ENCODE measurements at regions not wholly inside any gene's neighbourhood (a gene's known extent, or its start where the extent isn't known, plus 50 kb on each side); places are given as distances from the start of the nearest gene placed in this dataset.

- H3K27ac ChIP-seq (ENCODE audit: low read depth, low read length, poor library complexity, severe bottlenecking): no peak overlapping the region
- intact Hi-C loops (cut with micrococcal nuclease; ENCODE audit: unreplicated experiment): no loop called here
- POLR2A ChIA-PET (ENCODE audit: low non-redundant PET): interaction anchor here (0.6 kb wide), 1 partner anchor 17 kb away, joined by 3 read pairs; no protein-coding TSS in a partner anchor
- H3K9me3 ChIP-seq (ENCODE audit: low read depth, low read length, poor library complexity, severe bottlenecking): no peaks in the 10 kb centered on the region
- TF ChIP-seq EZH2 (IDR thresholded peaks at IDR 0.05; ENCODE audit: borderline replicate concordance, low read depth, low read length, poor library complexity, severe bottlenecking): no peak
- no peak for TF ChIP-seq CTCF (conservative IDR thresholded peaks at IDR 0.05; ENCODE audit: low read depth, low read length)
- peak; percentile 29 for DNase-seq (ENCODE audit: low spot score)
- peaks cover 17% of the 10 kb centered on the region for H3K4me1 ChIP-seq (ENCODE audit: insufficient read depth, low read length, poor library complexity, severe bottlenecking)
- CTCF ChIA-PET: no interaction called here
- H3K36me3 ChIP-seq (ENCODE audit: insufficient read depth, low read length, poor library complexity, severe bottlenecking): no peaks in the 10 kb centered on the region
- H3K4me3 ChIP-seq (ENCODE audit: low read depth, low read length, poor library complexity, severe bottlenecking): no peak overlapping the region
- BruUV-seq (replicated peaks): no TSS peak
- H3K27me3 ChIP-seq (replicated peaks; ENCODE audit: insufficient read depth, low read depth, low read length, poor library complexity): no peaks in the 10 kb centered on the region
Observed at GRCh38 chr6:3627956-3628835, 123.3 kb downstream of the PXDC1 start.

GRCh38 chr6:3627501-3627900, 124.0 kb downstream of the PXDC1 start:
- H3K4me3 ChIP-seq (ENCODE audit: low read depth, low read length, poor library complexity, severe bottlenecking): no peak overlapping the region
- no TSS peak for BruUV-seq (replicated peaks)
- TF ChIP-seq CTCF (conservative IDR thresholded peaks at IDR 0.05; ENCODE audit: low read depth, low read length) (no peak), EZH2 (IDR thresholded peaks at IDR 0.05; ENCODE audit: borderline replicate concordance, low read depth, low read length, poor library complexity, severe bottlenecking) (no peak)
- no peaks in the 10 kb centered on the region for H3K27me3 ChIP-seq (replicated peaks; ENCODE audit: insufficient read depth, low read depth, low read length, poor library complexity)
- intact Hi-C loops (cut with micrococcal nuclease; ENCODE audit: unreplicated experiment): no loop called here
- POLR2A ChIA-PET (ENCODE audit: low non-redundant PET): no interaction called here
- H3K4me1 ChIP-seq (ENCODE audit: insufficient read depth, low read length, poor library complexity, severe bottlenecking): peaks cover 17% of the 10 kb centered on the region
- no peaks in the 10 kb centered on the region for H3K36me3 ChIP-seq (ENCODE audit: insufficient read depth, low read length, poor library complexity, severe bottlenecking)
- no peaks in the 10 kb centered on the region for H3K9me3 ChIP-seq (ENCODE audit: low read depth, low read length, poor library complexity, severe bottlenecking)
- DNase-seq (ENCODE audit: low spot score): no peak
- CTCF ChIA-PET: no interaction called here
- no peak overlapping the region for H3K27ac ChIP-seq (ENCODE audit: low read depth, low read length, poor library complexity, severe bottlenecking)

- no peak for TF ChIP-seq CTCF (conservative IDR thresholded peaks at IDR 0.05; ENCODE audit: low read depth, low read length)
- TF ChIP-seq EZH2 (IDR thresholded peaks at IDR 0.05; ENCODE audit: borderline replicate concordance, low read depth, low read length, poor library complexity, severe bottlenecking): no peak
Observed at GRCh38 chr6:3625980-3626563, 125.4 kb downstream of the PXDC1 start.

More at GRCh38 chr6:3625980-3626563, 125.4 kb downstream of the PXDC1 start:
- Histone ChIP-seq H3K27ac (ENCODE audit: low read depth, low read length, poor library complexity, severe bottlenecking) (no peak overlapping the region), H3K4me3 (ENCODE audit: low read depth, low read length, poor library complexity, severe bottlenecking) (no peak overlapping the region), H3K36me3 (ENCODE audit: insufficient read depth, low read length, poor library complexity, severe bottlenecking) (no peaks in the 10 kb centered on the region), H3K4me1 (ENCODE audit: insufficient read depth, low read length, poor library complexity, severe bottlenecking) (peaks cover 17% of the 10 kb centered on the region), H3K27me3 (replicated peaks; ENCODE audit: insufficient read depth, low read depth, low read length, poor library complexity) (no peaks in the 10 kb centered on the region), H3K9me3 (ENCODE audit: low read depth, low read length, poor library complexity, severe bottlenecking) (no peaks in the 10 kb centered on the region)
- intact Hi-C loops (cut with micrococcal nuclease; ENCODE audit: unreplicated experiment): no loop called here
- BruUV-seq (replicated peaks): no TSS peak
- DNase-seq (ENCODE audit: low spot score): no peak
- POLR2A ChIA-PET (ENCODE audit: low non-redundant PET): no interaction called here
- CTCF ChIA-PET: no interaction called here
